ELF-1 (cell line): ENCODE measurements at regions not wholly inside any gene's neighbourhood (a gene's known extent, or its start where the extent isn't known, plus 50 kb on each side); places are given as distances from the start of the nearest gene placed in this dataset.

Source experiments
- DNase-seq: peaks from one replicate; pipeline ENCODE4 v3.0.0-alpha.2; 2016; ENCODE audit warnings: low read depth, low spot score

DNA sequence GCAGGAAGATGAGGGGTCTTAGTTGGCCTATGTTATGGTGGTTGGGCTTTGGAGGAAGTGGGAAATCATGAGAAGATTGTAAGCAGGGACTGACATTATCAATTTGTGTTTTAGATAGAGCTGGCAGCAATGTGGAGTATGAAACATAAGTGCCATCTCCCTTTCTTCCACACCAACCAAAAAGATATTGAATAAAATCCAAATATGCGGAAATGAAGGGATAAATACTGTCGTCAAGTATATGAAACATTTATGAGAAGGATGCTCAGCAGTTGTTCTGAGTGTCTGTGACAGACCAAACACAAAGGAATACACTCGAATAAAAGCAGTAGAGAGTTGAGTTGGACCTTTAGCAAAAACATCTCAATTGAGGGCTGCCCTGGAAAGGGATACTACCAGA, 1090.0 kb upstream of the ZEB2 start:
- no peak for DNase-seq

- DNase-seq: no peak
These were observed 1081.5 kb upstream of the ZEB2 start for GRCh38 chr2:145601361-145601925.

DNA sequence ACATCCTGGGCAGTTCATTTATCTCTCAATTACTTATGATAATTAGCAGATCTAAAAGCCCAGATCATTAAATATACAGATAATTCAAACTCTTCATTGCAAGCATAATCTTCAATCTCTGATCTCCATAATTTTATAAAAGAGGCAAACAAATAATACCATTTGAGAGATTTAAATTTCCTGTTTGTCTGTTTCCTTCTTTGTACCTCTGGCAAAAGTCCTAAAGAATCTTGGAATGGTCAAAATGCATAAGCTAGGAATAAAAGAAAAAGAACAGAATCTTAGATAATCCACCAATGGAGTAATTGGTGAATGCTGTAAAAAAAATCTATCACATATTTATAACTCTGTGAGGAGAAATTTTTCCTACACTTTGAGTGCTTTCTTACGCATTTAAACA, 1080.9 kb upstream of the ZEB2 start:
- no peak for DNase-seq

DNA sequence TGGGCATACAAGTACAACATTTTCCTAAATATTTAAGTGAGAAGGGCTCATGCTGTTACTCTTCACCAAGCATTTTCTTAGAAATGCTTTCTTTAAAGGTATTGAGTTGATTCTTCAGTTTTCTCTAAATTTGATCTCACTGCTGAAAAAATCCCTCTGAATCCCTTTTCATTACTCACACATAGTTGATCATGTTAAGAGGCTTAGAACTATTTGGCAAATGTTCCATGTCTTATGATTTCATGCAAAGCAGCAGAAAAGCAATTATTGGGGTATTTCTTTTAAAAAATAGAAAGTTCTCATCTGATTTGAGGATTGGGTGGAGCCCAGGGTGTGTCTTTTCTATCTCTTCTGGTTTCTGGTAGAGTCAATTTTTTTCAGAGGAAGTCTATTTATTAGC, 1079.8 kb upstream of the ZEB2 start:
- DNase-seq: no peak

DNA sequence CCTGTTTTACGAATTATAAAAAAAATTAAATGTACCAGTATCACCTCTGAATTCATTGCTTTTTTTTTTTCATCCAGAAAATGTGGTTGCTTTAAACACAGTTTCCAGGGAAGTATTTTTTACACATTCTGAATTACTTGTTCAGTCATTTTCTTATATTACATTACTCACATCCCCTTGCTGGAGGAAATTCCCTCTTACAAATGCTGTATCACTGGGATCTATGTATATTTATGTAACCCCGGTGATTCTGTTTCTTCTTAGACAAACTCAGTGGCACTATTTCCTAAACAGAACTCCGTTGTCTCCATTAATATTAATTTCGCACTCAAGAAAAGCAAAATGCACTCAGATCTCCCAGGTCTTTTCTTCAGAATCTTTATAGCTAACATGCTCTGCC, 1078.5 kb upstream of the ZEB2 start:
- DNase-seq: no peak

- DNase-seq: no peak
These were observed 1077.9 kb upstream of the ZEB2 start for GRCh38 chr2:145597809-145598208.

DNA sequence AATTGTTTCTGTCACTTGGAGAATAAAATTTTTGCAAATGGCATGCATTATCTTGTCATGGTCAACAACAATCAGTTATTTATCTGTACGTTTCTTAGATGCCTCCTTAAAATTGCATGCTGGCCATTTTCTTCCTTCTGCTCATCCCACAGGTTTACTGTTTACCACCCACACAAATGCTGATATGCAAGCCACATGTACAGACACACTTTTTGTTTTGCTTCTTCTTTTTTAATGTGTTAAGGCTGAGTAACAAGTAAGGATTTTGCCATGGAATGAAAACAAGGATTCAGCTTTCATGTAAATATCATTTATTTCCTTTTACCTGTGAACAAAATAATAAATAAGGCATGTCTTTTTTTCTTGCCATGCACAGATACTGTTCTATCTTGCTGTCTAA, 1077.1 kb upstream of the ZEB2 start:
- DNase-seq: no peak

GRCh38 chr2:145596416-145596815, 1076.5 kb upstream of the ZEB2 start:
- DNase-seq: no peak

- DNase-seq: no peak
These were observed 1075.4 kb upstream of the ZEB2 start for GRCh38 chr2:145595296-145595695.

DNA sequence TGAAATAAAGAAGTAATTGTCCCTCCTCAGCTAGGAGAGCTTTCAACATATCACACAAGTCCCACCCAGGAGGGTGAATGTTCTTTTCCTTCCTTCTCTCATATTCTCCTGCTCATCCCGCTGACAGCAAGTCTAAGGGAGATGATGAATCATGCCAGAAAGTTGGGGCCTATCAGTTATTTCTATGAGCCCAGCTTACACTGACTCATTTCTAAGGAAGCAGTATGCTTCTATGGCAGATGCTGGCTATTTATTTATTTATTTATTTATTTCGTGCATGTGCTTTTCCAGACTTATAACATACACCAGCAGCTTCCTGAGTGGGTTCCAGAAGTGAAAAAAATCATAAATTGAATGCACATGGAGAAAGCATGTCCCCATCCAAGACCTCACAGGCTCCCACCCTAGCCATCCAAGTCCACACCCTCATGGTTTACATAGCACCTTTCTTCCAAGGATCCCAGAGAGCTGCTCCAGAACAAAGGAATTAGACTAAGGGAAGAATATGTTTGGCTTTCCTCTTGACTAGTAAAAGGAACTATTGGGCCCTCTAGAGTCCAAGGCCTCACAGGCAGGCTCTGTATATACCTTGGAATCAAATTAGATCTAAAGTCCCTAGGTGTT, 1074.2 kb upstream of the ZEB2 start:
- peak; percentile 5 for DNase-seq

DNA sequence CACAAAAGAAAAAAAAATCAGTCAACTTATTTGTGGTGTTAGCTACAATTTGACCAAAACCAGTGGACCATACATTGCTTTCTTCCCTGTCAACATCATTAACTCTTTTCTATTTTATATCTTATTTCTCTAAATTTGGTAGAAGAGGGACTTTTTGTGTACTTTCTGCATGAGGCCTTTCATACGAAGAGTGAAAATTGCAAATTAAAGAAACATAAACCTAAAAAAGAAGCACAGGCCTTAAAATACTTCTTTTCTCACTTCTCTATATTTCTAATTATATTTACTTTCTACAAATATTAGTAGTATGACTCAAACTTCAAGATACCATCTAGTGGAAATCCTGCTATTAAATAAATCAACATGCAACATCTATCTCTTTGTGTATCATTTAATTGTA, 1073.4 kb upstream of the ZEB2 start:
- no peak for DNase-seq

DNA sequence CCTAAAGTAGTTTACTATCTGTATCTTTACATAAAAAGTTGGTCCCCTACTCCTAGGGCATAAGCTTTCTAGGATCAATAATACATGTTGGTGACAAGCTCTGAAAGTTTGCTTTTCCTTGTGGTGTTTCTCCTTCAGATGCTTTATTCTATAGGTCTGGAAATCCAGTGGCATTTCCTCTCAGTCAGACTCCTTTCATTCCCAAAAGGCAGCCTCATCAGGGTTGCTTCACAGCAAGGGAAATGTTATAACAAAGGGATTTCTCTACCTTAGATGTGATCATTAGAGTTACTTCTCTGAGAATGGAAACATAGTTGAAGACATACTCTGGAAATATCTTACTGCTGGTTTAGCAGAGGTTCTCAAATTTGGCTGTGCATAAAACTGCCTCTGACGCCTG, 1072.4 kb upstream of the ZEB2 start:
- no peak for DNase-seq

DNA sequence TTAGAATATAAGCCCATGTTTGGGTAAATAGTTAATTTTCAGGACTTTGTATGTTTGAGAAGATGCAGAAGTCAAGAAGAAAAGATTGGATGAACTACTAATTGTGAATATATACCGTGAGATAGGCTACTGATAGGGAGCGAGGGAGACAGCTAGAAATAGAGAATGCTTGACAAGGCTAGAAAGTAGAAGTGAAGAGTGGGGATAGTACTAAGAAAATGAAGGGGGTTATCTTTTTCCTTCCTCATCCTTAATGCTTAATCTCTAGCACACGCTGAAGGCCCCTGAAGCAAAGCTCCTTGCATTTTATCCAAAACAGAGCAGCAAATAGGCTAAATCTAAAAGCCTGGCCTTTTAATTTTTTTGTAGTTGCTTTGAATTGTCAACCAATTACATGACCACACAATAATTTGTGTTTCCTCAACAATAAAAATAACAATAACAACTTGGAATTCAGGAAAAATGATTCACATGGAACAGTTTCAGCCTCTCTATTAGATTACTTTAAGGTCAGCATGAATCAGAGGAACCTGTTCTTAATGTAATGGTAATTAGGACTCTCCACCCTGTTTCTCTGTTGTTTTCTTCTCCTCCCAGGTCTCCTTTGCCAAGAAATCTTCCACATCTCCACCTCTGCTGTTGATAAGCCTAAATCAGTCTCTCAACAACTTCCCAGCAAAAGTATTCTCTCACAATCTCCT, 1071.3 kb upstream of the ZEB2 start:
- DNase-seq: no peak

GRCh38 chr2:145587922-145588321, 1068.0 kb upstream of the ZEB2 start:
- DNase-seq: no peak

DNA sequence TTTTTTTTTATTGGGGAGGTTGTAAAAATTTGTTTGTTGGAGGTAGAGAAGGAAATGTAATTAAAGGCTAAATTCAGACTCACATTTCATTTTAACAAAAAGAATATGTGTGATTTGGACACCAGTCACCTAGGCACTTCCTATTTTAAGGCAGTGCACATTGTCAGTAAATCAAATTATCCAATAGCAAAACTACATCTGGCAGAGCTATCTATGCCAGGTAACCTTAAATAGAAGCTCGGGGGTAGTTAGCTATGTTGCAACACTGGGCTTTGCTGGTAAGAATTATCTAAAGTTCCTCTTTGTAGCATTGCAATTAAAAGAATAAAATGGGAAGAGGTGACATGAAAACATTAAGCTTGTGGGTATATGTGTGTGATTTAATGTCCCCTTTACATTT, 1064.4 kb upstream of the ZEB2 start:
- no peak for DNase-seq

GRCh38 chr2:145573608-145574007, 1053.7 kb upstream of the ZEB2 start:
- DNase-seq: no peak

GRCh38 chr2:145572238-145572637, 1052.3 kb upstream of the ZEB2 start:
- no peak for DNase-seq

GRCh38 chr2:145569108-145569507, 1049.2 kb upstream of the ZEB2 start:
- DNase-seq: no peak

DNA sequence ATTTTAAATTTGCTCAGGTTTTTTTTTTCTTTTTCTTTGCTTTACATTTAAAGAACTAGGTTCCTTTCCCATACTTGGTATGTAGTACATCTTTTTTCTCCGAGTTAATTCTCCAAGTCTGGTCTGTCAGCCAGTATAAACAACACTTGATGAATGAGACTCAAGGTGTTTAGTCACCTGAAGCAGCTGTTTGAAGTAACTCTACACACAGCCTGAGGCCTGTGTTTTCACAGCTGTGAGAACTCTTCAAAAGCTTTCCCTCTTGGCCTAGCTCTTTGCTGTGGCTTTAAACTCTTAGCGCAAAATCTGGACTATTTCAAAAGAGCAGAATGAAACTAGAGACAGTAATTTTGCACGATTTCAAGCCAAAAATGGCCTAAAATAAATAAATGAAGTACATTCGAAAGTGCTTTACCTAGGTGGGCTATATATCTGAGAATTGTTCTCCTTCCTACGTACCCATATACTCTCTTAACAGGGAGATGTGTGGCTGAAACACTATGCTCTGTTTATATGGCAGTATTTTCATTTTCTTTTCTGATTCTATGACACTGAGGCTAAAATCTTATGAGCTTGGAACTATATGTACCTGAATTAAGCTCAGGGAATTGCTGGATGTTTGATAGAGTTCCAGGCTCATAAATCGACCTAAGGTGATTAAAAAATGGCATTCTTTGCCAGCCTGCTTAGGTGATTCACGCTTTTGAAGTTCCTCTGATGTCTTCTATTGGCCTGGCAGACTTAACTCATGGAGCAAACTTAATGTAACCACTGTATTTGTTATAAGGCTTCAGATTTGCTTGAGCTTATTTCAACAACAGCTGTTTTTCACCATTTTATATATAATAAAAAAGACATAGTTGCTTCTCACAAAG, 1044.1 kb upstream of the ZEB2 start:
- peak; percentile 72 for DNase-seq

- no peak for DNase-seq
These were observed 1041.2 kb upstream of the ZEB2 start for GRCh38 chr2:145561152-145561551.

DNA sequence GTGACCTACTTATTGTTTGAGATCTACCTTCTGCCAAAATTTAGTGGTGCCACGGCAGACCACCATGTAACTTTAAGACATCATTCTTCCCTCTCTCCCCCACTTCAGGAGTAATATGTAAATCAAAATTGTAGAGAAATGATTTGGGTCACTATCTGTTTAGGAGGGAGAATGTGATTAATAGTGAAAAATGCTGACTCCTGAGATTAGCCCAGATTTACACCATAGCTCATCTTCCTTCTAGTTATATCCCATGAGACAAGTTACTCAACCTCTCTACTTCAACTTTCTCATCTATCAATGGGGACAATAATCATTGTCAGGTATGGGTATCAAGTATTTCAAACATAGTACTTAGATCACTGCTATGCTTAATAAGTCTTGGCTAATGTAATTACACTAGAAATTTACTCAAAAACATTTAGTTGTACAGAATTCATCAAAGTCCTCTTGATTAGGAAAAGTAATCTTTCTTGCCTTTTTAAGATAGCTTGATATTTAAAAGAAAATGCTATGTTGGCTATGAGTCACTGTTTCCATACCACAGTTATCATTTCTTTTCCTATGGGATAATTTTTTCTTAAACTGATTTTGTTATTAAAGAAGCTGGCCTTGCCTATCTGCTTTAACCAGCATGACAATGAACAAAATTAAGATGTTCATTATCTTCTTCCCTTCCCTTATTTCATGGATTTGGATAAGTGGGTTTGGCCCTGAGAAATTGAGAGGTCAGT, 1038.9 kb upstream of the ZEB2 start:
- no peak for DNase-seq

GRCh38 chr2:145555360-145555759, 1035.4 kb upstream of the ZEB2 start:
- no peak for DNase-seq
